HL-60 (cell line): ENCODE measurements at regions not wholly inside any gene's neighbourhood (a gene's known extent, or its start where the extent isn't known, plus 50 kb on each side); places are given as distances from the start of the nearest gene placed in this dataset.

ENCODE experiments used
- CTCF ChIP-seq: IDR thresholded peaks from one replicate; pipeline ENCODE4 v1.5.1; 2011; ENCODE audit warnings: low read length, control low read depth, inconsistent platforms; ENCODE audit not compliant: insufficient read depth
- GABPA ChIP-seq: IDR thresholded peaks from 2 replicates; pipeline ENCODE4 v1.6.1; 2012; ENCODE audit warnings: low read depth
- POLR2AphosphoS5 ChIP-seq: IDR thresholded peaks from 2 replicates; pipeline ENCODE4 v1.6.1; 2012; ENCODE audit warnings: low read depth
- REST ChIP-seq: IDR thresholded peaks from 2 replicates; pipeline ENCODE4 v1.6.1; 2012; ENCODE audit warnings: low read depth; ENCODE audit not compliant: insufficient replicate concordance
- SPI1 ChIP-seq: IDR thresholded peaks from 2 replicates; pipeline ENCODE4 v1.6.1; 2012; ENCODE audit warnings: low read depth, mild to moderate bottlenecking, borderline replicate concordance

GRCh38 chr3:132805071-132805470 lies 82.9 kb upstream of the NPHP3 start:
- no peak for TF ChIP-seq REST
- no peak for TF ChIP-seq POLR2AphosphoS5
- TF ChIP-seq CTCF, result no peak
- no peak for TF ChIP-seq SPI1
- no peak for TF ChIP-seq GABPA
